ENCODE measurements at regions not wholly inside any gene's neighbourhood (a gene's known extent, or its start where the extent isn't known, plus 50 kb on each side); places are given as distances from the start of the nearest gene placed in this dataset.

- DNase-seq: no peak
These were observed 502.7 kb downstream of the NUF2 start for GRCh38 chr1:163824490-163824889.

GRCh38 chr1:163826500-163826899 lies 504.7 kb downstream of the NUF2 start:
- DNase-seq: no peak

GRCh38 chr1:163834778-163835177 lies 513.0 kb downstream of the NUF2 start:
- no peak for DNase-seq

GRCh38 chr1:163836481-163836880 lies 514.7 kb downstream of the NUF2 start:
- DNase-seq: no peak

GRCh38 chr1:163837206-163837605 lies 515.5 kb downstream of the NUF2 start:
- no peak for DNase-seq

GRCh38 chr1:163842571-163842970 lies 520.8 kb downstream of the NUF2 start:
- DNase-seq: no peak

GRCh38 chr1:163844459-163844858 lies 522.7 kb downstream of the NUF2 start:
- no peak for DNase-seq

- DNase-seq: no peak
These were observed 523.5 kb downstream of the NUF2 start for GRCh38 chr1:163845279-163845678.

GRCh38 chr1:163863731-163864130 lies 542.0 kb downstream of the NUF2 start:
- DNase-seq: no peak

GRCh38 chr1:163864207-163864606 lies 542.5 kb downstream of the NUF2 start:
- no peak for DNase-seq

- no peak for DNase-seq
These were observed 544.8 kb downstream of the NUF2 start for GRCh38 chr1:163866564-163866963.

GRCh38 chr1:163870666-163871065 lies 548.9 kb downstream of the NUF2 start:
- DNase-seq: no peak

GRCh38 chr1:163872067-163872466 lies 550.3 kb downstream of the NUF2 start:
- no peak for DNase-seq

- no peak for DNase-seq
These were observed 552.3 kb downstream of the NUF2 start for GRCh38 chr1:163874070-163874469.

- no peak for DNase-seq
These were observed 553.6 kb downstream of the NUF2 start for GRCh38 chr1:163875200-163875926.

- DNase-seq: no peak
These were observed 554.2 kb downstream of the NUF2 start for GRCh38 chr1:163875927-163876320.

- DNase-seq: no peak
These were observed 554.8 kb downstream of the NUF2 start for GRCh38 chr1:163876546-163876945.

- DNase-seq: no peak
These were observed 555.3 kb downstream of the NUF2 start for GRCh38 chr1:163877016-163877415.

- no peak for DNase-seq
These were observed 563.8 kb downstream of the NUF2 start for GRCh38 chr1:163885510-163885909.

- DNase-seq: no peak
These were observed 574.2 kb downstream of the NUF2 start for GRCh38 chr1:163896001-163896400.

GRCh38 chr1:163897412-163898155 lies 575.8 kb downstream of the NUF2 start:
- DNase-seq: no peak

GRCh38 chr1:163906283-163906682 lies 584.5 kb downstream of the NUF2 start:
- DNase-seq: no peak

GRCh38 chr1:163912170-163912884 lies 590.6 kb downstream of the NUF2 start:
- DNase-seq: no peak
